HG03342 (cell line): ENCODE measurements at regions not wholly inside any gene's neighbourhood (a gene's known extent, or its start where the extent isn't known, plus 50 kb on each side); places are given as distances from the start of the nearest gene placed in this dataset.

ENCODE experiments used
- ATAC-seq: cut with Tn5 transposase; IDR thresholded peaks from one replicate; pipeline ENCODE4 v1.9.1; 2021; ENCODE audit warnings: mild to moderate bottlenecking, moderate library complexity; ENCODE audit not compliant: unreplicated experiment

DNA sequence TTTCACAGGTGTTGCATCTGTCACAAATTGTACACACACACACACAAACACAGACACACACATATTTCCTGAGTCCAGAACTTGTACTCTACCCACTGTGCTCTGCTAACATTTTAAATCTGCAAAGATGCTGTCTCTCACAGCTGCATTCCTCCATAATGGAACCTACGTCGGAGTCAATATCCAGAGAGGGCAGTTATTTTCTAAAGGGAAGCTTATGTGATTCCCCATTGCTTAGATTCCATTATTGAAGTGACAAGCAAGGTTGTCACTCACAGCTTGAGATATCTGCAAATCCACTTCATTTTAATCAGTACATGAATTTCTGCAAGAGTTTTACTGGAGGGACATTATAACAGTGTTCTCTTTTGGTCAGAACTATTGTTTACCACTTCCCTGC, 992.4 kb downstream of the NSUN3 start:
- ATAC-seq, result no peak

DNA sequence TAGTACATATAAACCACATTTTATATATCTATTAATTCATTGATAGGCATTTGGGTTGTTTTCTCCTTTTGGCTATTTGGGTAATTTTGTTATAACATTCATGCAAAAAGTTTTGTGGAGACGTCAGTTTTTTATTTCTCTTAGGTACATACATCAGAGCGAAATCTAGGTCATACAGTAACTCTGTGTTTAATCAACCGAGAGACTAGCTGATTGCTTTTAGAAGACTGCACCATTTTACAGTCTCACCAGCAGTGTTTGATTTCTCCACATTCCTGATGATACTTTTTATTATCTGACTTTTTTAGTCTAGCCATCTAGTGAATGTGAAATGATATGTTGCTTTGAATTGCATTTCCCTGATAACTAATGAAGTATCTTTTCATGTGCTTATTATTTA, 1019.3 kb downstream of the NSUN3 start:
- no peak for ATAC-seq

DNA sequence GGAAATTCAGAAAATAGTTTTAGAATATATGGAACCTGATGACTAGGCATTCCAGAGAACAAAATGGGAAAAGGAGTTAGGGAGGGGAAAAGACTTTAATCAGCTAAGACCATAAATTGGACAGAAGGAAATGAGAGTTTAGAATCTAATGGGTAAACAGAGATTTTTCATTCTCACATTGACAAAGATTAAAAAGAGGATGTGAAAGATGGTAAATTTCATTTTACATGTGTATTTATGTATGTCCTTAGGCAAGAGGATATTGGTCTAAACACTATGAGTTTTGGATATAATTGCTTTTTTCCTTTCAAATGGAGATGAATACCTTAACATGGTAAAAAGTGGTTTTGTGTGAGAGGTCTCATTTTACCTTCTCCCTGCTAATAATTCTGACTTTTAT, 1021.9 kb downstream of the NSUN3 start:
- ATAC-seq, result no peak

DNA sequence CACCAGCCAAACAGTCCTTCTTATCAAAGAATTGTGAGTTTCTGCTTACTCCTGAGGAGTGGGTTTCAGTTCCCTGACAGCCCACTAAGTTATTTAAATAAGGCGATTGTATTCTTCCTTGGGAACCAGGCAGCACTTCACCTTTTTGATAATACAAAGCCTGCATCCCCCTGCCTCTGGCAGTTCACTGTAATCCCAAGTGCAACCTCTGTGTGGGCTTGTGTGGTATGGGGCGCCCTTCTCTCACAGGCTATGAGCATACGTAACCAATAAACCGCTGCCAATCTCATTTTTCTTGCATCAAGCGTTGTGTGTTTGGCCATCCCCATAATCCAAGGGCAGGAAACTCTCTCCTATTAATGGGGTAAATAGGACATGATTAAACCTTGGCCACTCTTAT, 1025.6 kb downstream of the NSUN3 start:
- no peak for ATAC-seq

DNA sequence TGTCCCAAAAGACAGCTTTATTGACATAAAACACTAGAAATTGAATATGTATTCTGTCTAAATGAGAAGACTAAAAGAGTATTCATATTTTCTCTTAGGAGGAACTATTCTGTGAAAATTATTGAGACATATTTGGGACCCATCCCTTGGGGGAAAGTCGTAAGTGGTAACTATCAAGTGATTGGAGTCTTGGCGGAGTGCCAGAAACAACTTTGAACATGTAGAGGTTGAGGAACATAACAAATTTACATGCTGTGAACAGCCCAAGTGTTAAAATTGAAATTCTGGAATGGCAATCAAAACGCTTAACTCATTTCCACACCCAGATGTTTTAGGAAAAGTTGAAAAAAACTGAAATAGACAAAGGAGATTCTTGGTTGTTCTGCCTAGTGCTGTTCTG, 1034.6 kb downstream of the NSUN3 start:
- no peak for ATAC-seq

DNA sequence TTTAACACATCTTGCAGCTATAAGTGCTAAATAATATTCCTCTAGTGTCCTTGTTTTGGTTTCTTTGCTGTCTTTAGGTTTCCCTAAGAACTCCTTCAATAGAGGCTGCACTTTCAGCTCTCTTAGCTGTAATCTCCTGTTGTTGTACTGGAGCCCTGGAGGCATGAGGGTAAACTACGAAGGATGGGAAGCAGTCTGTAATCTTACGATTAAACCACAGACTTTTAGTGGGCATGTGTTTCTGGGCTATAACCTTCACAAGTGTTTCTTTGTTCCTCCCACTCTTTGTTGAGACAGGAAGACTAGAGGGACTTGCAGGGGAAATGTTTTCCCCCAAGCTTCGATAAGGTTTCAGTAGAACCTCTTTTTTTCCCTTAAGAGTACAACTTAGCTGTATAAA, 1058.1 kb downstream of the NSUN3 start:
- no peak for ATAC-seq

DNA sequence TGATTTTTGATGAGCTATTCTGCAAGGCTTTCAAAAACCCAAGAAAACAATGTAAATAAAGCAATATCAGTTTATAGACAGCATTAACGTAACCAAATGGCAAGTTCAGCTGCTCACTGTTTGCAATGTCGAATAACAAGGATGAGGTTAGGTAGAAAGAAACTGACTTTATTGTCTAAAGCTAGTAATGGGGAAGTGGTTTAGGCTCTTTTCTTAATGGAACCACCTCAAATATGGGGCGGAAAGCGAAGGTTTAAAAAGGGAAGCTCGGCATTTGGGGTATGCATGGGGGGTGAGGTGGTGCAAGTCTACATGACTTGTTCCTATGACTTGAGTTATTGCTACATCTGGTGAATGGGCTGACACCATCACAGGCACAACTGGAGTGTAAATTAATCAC, 1060.2 kb downstream of the NSUN3 start:
- ATAC-seq, result no peak

DNA sequence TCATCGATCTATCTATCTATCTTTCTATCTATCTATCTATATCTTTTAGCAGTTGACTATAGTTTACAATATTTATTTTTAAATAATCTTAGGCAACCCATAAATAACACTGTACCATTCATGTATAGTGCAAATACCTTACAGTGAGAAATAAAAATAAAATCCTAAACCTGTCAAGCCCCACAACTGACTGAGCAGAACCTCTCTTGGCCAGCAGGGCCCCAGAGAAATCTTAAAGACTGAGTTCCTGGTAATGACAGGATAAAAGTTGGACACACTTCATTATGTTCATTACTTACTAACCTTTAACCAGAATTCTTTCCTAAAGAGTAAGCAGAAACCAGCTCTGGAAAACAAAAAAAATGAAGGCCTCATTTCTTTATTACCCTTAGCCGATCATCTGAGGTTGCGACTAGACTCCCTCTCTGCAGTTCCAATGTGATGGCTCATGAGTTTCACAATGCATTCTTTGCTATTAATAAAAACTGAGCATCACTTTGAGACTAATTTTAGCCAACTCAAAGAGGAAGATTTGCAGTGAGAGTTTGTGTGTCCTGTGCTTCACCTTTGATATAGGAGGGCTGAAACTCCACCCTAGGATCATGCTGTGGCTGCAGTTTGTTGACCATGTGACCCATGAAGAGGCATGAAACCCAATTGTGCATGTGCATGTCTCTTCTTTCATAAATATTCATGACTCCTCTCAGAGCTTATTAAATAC, 1072.0 kb downstream of the NSUN3 start:
- no peak for ATAC-seq

DNA sequence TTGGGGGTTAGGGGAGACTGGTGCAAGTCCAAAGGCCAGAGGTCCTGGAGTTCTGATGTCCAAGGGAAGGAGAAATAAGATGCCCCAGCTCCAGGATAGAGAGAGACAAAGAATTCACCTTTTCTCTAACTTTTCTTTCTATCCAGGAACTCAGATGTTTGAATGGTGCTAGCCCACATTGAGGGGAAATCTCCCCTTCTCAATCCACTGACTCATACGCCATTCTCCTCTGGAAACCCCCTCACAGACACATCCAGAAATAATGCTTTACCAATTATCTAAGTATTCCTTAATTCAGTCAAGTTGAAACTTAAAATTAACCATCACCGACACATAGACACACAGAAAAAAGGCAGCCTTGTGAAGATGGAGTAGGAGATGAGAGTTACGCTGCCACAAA, 1085.2 kb downstream of the NSUN3 start:
- ATAC-seq, result no peak

DNA sequence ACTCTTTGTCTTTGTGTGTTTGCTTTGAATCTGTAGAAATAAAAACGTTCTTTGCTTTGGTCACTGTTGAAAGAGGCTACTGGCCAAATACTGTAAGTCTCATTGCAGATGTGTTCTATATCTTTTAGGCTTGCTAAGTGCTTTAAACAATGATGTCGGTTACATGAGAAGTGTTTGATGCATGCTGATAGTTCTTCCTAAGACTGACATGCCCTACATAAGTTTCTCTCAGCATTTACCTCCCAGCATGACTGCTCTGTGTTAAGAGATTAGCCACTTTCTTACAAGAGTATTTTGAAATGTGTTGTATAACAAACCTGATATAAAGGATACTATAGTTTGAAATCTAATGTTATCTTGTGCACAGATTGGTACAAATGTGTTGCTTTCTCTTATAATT, 1088.7 kb downstream of the NSUN3 start:
- no peak for ATAC-seq

DNA sequence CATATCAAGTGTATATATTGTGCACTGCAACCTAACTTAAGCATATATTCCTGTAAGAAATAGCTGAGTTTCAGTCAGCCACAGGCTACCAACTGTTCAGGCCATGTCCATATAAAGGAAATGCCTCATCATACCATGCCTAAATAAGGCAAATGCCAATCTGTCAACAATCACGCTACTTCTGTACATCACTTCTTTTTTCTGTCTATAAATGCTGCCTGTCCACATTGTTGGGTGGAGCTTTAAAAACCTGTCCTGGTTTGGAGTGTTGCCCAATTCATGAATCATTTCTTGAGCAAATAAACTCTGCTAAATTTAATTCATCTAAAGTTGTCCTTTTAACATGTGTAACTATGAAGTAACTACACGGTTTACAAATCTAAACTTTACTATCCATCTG, 1091.9 kb downstream of the NSUN3 start:
- no peak for ATAC-seq

DNA sequence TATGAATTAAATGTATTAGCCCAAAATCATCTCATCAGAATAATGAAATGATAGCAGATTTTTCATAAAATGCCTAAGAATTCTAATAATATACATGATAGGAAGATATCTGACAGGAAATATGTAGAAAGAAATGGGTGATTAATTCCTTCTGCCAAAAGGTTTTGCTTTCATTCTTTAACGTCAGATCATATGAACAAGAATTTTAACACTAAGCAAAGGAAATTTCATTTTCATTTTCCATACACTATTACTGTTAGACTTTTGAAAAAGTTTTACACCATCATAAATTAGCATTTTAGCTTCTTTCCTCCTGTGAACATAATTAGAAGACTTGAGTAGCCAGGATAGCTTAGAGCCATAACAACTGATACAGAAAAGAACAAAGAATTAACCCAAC, 1099.9 kb downstream of the NSUN3 start:
- ATAC-seq, result no peak

DNA sequence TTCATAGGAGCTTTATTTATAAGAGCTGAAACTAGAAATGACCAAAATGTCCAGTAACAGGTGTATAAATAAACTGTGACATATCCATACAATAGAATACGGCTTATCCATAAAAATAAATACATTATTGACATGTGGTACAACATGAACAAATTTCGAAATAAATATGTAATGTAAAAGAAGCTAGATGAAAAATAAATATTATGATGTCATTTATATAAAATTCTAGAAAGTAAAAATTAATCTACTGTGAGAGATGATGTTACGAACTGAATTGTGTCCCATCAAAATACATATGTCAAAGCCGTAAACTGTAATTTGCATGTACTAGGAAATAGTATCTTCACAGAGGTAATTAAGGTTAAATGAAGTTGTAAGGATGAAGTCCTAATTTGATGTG, 1104.9 kb downstream of the NSUN3 start:
- no peak for ATAC-seq

DNA sequence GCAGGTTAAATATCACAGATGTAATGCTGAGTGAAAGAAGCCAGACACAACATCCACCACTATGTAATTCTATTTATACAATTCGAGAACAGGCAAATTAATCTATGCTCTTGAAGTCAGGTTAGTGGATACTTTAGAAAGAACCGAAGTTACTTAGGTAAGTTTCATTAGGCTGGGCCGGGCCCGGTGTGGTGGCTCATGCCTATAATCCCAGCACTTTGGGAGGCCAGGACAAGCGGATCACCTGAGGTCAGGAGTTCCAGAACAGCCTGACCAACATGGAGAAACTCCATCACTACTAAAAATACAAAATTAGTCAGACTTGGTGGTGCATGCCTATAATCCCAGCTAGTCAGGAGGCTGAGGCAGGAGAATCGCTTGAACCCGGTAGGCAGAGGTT, 1105.7 kb downstream of the NSUN3 start:
- ATAC-seq, result no peak

DNA sequence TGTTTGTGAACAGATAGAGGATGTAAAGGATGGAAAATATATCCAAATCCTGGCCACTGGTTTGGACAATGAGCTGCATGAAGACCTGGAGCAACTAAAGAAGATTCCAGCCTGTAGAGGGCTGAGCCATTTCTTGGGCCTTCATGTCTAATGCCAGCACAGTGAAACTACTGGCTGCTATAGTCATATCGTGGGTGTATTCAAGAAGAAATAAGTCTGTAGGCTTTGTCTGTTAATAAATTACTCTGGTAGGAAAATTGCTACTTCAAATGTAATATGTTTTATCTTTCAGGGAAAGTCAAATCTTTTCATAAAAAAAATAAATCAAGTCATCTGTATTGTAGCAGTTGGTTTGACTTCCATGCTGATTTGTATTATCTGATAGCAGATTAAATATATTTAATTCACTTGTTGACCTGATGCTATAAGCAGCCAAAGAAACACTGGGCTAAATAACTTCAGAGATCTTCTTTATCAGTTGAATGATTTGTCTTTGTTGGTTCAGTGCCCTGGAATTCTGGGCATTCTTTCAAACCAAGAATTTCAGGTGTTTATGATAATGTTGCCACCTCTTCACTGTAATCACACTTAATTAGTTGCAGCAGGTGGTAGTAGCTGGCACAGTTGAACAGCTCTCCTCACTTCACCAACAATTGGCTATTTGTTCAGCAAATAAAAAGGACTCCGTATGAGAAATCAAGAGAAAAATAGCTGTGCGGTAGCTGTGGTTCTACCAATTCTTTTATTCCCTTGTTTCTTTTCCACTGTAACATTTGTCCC, 1109.5 kb downstream of the NSUN3 start:
- no peak for ATAC-seq

DNA sequence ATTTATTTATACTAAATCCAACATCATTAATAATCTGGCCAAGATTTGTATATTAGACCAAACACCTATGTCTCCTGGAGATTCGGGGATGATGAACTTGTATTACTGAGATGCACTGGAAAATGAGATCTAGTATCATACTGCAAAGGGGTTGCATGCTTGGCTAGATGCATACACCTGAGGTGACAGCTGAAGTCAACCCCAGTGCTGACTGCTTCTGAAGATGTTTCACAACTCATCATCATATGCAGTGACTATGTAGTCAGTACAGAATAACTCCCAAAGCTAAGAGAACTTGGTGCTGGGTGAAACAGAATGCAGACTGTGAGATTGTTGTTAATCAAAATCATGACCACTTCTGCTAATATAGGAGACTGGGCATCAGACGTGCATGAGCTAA, 1114.2 kb downstream of the NSUN3 start:
- ATAC-seq, result no peak

DNA sequence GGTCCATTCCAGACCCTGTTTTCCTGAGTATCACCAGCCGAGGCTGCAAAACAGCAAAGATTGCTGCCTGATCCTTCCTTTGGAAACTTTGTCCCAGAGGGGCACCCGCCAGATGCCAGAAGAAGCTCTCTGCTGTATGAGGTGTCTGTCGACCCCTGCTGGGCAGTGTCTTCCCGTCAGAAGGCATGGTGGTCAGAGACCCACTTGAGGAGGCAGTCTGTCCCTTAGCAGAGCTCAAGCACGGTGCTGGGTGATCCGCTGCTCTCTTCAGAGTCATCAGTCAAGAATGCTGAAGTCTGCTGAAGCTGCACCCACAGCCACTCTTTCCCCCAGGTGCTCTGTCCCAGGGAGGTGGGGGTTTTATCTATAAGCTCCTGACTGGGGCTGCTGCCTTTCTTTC, 1121.2 kb downstream of the NSUN3 start:
- ATAC-seq, result no peak

DNA sequence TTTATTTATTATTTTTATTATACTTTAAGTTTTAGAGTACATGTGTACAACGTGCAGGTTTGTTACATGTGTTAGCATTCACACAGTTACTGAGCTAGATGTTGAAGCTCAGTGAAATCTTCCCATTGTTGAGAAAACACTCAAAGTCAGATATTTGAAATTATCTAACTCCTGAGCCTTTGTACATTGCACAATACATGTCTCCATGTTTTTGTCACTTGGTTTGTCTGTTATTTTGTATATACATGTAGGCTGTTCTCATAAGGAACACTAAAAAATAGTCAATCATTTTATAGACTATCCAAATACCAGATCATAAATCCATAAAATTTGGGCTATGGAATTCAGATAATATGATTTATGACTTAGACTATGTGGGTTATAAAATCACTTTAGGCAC, 1126.5 kb downstream of the NSUN3 start:
- ATAC-seq, result no peak

DNA sequence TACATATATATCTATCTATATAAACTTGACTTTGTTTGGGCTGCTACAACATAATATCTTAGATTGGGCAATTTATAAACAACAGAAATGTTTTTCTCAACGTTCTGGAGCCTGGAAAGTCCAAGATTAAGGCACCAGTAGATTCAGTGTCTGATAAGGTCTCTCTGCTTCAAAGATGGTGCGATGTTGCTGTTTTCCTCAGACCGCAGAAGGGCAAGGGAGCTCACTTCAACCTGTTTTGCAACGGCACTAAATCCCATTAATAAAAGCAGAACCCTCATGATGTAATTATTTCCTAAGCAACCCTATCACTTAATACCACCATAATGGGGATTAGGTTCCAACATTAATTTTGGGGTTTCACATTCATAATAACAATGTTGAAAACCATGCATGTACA, 1134.8 kb downstream of the NSUN3 start:
- ATAC-seq, result no peak

DNA sequence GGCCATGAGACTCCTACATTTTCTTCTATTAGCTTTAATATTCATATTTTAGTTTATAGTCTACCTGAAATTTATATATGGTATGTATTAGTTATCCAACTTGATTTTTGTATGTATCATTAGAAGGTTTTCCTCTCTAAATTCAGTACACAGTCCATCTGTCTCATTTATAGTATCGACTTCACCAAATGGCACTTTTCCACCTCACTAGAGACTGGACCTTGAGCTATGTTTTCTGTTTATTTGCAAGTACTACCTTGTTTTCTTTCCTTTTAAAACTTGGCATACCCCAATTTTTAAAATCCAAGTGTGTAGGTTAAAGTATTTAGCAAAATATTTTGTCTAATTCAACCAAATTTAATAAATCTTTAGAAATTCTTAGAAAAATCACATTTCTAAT, 1137.5 kb downstream of the NSUN3 start:
- no peak for ATAC-seq

DNA sequence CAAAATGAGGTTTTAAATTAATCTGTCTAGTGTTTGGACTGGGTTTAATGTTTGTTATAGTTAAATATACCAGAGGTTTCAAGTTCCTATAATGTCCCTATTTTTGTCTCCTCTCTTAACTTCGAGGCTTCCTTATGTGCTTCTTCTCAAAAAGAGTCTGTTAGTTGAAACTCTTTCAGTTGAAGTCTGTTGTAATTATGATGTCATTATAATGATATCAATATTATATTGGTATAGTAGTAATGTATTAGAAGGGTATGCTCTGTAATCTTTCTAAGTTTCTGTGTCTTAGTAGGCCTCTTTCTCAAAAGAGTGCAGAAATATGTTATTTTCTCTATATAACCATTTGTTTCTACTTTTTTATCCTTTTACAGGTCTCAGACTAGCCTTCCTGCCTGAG, 1148.0 kb downstream of the NSUN3 start:
- ATAC-seq, result no peak

DNA sequence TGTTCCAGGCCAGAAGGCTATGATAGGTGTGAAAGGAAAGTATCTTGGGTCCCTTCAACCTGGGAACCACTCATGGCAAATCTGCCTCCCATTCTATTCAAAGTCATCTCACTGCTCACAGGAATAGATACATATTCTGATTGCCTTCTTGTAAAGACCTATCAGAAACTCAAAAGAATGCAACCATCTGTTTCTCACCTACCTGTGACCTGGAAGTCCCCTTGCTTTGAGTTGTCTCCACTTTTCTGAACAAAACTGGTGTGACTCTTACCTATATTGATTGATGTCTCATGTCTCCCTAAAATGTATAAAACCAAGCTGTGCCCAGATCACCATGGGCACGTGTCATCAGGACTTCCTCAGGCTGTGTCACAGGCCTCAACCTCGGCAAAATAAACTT, 1149.3 kb downstream of the NSUN3 start:
- no peak for ATAC-seq
